ENCODE measurements at regions not wholly inside any gene's neighbourhood (a gene's known extent, or its start where the extent isn't known, plus 50 kb on each side); places are given as distances from the start of the nearest gene placed in this dataset.

DNA sequence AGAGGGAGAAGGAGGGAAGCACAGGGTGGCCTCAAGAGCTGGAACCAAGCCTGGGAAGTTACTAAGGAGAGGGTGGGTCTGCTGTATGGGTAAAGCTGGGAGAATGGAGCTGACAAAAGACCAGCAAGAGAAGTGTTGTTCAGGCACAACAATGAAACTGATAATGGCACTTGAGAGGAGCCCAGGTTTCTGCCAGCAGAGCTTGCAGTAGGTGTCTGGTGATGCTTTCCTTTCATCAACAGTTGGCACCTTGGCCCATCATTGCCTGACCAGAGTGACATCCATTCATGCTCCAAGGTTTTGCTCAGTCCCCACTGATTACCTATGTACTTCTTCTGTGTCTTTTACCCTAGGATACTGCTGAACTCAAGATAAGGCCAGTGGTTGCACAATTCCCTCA lies 92.9 kb upstream of the CXCR4 start:
- DNase-seq (ENCODE audit: low spot score), result no peak
- ChIA-PET POLR2A (ENCODE audit: low non-redundant PET) (no interaction called here), CTCF (no interaction called here)
- BruUV-seq (replicated peaks), result no TSS peak
- Histone ChIP-seq H3K4me1 (ENCODE audit: insufficient read depth, low read length, poor library complexity, severe bottlenecking) (no peaks in the 10 kb centered on the region), H3K36me3 (ENCODE audit: insufficient read depth, low read length, poor library complexity, severe bottlenecking) (no peaks in the 10 kb centered on the region), H3K4me3 (ENCODE audit: low read depth, low read length, poor library complexity, severe bottlenecking) (no peak overlapping the region), H3K27me3 (replicated peaks; ENCODE audit: insufficient read depth, low read depth, low read length, poor library complexity) (peaks cover 16% of the 10 kb centered on the region), H3K9me3 (ENCODE audit: low read depth, low read length, poor library complexity, severe bottlenecking) (no peaks in the 10 kb centered on the region), H3K27ac (ENCODE audit: low read depth, low read length, poor library complexity, severe bottlenecking) (no peak overlapping the region)
- TF ChIP-seq, protein P1, sequence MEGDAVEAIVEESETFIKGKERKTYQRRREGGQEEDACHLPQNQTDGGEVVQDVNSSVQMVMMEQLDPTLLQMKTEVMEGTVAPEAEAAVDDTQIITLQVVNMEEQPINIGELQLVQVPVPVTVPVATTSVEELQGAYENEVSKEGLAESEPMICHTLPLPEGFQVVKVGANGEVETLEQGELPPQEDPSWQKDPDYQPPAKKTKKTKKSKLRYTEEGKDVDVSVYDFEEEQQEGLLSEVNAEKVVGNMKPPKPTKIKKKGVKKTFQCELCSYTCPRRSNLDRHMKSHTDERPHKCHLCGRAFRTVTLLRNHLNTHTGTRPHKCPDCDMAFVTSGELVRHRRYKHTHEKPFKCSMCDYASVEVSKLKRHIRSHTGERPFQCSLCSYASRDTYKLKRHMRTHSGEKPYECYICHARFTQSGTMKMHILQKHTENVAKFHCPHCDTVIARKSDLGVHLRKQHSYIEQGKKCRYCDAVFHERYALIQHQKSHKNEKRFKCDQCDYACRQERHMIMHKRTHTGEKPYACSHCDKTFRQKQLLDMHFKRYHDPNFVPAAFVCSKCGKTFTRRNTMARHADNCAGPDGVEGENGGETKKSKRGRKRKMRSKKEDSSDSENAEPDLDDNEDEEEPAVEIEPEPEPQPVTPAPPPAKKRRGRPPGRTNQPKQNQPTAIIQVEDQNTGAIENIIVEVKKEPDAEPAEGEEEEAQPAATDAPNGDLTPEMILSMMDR (conservative IDR thresholded peaks at IDR 0.05; ENCODE audit: low read depth, low read length), result no peak
- TF ChIP-seq EZH2 (IDR thresholded peaks at IDR 0.05; ENCODE audit: borderline replicate concordance, low read depth, low read length, poor library complexity, severe bottlenecking), result no peak
- intact Hi-C loops (cut with micrococcal nuclease; ENCODE audit: unreplicated experiment), result no loop called here

DNA sequence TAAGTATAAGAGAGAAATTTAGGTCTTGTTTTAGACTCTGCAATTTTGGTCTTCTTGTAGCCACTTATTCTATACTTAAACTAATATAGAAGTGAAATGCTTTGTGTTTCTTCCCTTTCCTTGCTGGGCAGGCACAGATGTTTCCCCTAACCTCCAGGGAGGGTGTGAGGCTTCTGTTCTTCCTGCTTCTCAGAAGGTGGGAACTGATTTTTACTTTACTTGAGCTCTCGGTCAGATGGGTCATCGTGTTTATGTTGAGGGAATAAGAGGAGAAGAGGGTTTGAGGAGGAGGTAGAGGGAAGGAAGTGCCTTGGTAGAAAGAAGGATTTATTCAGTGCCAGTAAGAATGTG lies 92.5 kb upstream of the CXCR4 start:
- Histone ChIP-seq H3K9me3 (ENCODE audit: low read depth, low read length, poor library complexity, severe bottlenecking) (no peaks in the 10 kb centered on the region), H3K27ac (ENCODE audit: low read depth, low read length, poor library complexity, severe bottlenecking) (no peak overlapping the region), H3K36me3 (ENCODE audit: insufficient read depth, low read length, poor library complexity, severe bottlenecking) (no peaks in the 10 kb centered on the region), H3K27me3 (replicated peaks; ENCODE audit: insufficient read depth, low read depth, low read length, poor library complexity) (peaks cover 16% of the 10 kb centered on the region), H3K4me3 (ENCODE audit: low read depth, low read length, poor library complexity, severe bottlenecking) (no peak overlapping the region), H3K4me1 (ENCODE audit: insufficient read depth, low read length, poor library complexity, severe bottlenecking) (no peaks in the 10 kb centered on the region)
- TF ChIP-seq EZH2 (IDR thresholded peaks at IDR 0.05; ENCODE audit: borderline replicate concordance, low read depth, low read length, poor library complexity, severe bottlenecking), result no peak
- TF ChIP-seq, protein P1 (conservative IDR thresholded peaks at IDR 0.05; ENCODE audit: low read depth, low read length), result no peak
- intact Hi-C loops (cut with micrococcal nuclease; ENCODE audit: unreplicated experiment), result no loop called here
- POLR2A ChIA-PET (ENCODE audit: low non-redundant PET), result no interaction called here
- no TSS peak for BruUV-seq (replicated peaks)
- no peak for DNase-seq (ENCODE audit: low spot score)
- CTCF ChIA-PET, result no interaction called here

DNA sequence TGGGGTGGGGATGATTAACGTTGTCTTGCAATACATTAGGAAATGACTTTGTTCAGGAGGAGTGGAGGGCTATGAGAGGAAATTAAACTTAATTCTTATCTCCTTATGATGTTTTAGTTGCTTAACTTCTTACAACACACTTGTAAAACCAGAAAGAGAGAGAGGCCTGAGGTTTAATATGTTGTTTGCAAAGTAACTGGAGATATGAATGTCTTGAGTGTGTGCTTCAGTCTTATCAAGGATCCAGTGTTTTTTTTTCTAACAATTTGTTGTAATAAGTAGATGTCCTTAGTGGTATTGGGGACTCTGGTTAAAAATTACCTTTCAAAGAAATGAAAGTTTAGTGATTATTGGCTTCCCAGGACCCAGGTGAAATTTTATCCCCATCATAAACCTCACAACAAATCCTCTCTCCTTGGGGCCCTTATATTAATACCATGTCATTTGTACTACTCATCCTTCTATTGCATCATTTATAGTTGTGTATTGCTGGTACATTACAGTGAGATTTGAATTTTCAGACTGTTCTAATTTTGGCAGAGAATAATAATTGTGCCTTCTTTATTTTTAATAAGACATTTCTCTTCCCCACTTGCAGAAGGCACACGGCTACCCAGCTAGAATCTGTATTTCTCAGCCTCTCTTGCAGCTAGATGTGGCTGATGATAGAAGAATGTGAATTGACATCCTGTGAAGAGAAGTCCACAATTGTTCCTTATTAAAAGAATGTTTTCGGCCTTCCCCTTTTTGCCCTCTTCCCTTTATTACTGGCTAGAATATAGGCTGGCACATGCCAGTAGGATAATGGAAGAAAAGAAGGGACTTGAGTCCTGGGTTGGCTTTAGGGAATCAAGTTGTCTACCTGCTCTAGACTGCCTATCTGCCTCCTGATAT lies 91.9 kb upstream of the CXCR4 start:
- no peaks in the 10 kb centered on the region for H3K4me1 ChIP-seq (ENCODE audit: insufficient read depth, low read length, poor library complexity, severe bottlenecking)
- peaks cover 16% of the 10 kb centered on the region for H3K27me3 ChIP-seq (replicated peaks; ENCODE audit: insufficient read depth, low read depth, low read length, poor library complexity)
- H3K9me3 ChIP-seq (ENCODE audit: low read depth, low read length, poor library complexity, severe bottlenecking), result no peaks in the 10 kb centered on the region
- intact Hi-C loops (cut with micrococcal nuclease; ENCODE audit: unreplicated experiment), result no loop called here
- no peak overlapping the region for H3K4me3 ChIP-seq (ENCODE audit: low read depth, low read length, poor library complexity, severe bottlenecking)
- H3K27ac ChIP-seq (ENCODE audit: low read depth, low read length, poor library complexity, severe bottlenecking), result no peak overlapping the region
- POLR2A ChIA-PET (ENCODE audit: low non-redundant PET), result no interaction called here
- no peak for TF ChIP-seq EZH2 (IDR thresholded peaks at IDR 0.05; ENCODE audit: borderline replicate concordance, low read depth, low read length, poor library complexity, severe bottlenecking)
- TF ChIP-seq, protein P1 (conservative IDR thresholded peaks at IDR 0.05; ENCODE audit: low read depth, low read length), result no peak
- CTCF ChIA-PET, result no interaction called here
- no peaks in the 10 kb centered on the region for H3K36me3 ChIP-seq (ENCODE audit: insufficient read depth, low read length, poor library complexity, severe bottlenecking)
- no TSS peak for BruUV-seq (replicated peaks)
- no peak for DNase-seq (ENCODE audit: low spot score)
